ENCODE measurements at regions not wholly inside any gene's neighbourhood (a gene's known extent, or its start where the extent isn't known, plus 50 kb on each side); places are given as distances from the start of the nearest gene placed in this dataset.
"Not testable (repeated sequence)": the region's sequence is repeated elsewhere in the genome, so short reads cannot be mapped to it uniquely, and the experiment has no call there.

DNA sequence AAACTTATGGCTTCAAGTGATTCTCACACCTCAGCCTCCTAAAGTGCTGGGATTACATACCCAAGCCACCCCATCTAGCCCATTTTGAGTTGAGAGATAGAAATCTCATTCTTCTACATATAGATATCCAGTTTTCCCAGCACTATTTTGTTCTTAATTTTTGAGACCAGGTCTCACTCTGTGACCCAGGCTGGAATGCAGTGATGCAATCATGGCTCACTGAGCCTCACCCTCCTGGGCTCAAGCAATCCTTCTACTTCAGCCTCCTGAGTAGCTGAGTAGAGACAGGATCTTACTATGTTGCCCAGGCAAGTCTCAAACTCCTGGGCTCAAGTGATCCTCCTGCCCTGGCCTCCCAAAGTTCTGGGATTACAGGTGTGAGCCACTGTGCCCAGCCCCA lies 60.9 kb upstream of the CTNNA1 start:
- Histone ChIP-seq H3F3A (ENCODE audit: control insufficient read depth, insufficient read depth) (no peaks in the 10 kb centered on the region), H3K36me3 (ENCODE audit: control insufficient read depth, low read length) (no peaks in the 10 kb centered on the region), H3K9me2 (replicated peaks; ENCODE audit: control insufficient read depth, low read length) (no peaks in the 10 kb centered on the region), H3K4me2 (ENCODE audit: low read length) (no peak overlapping the region), H3K27me3 (ENCODE audit: control insufficient read depth, low read length) (no peaks in the 10 kb centered on the region; the same call in 1 of the 2 replicates), H3K9me3 (ENCODE audit: control insufficient read depth, insufficient read depth, low read length) (no peaks in the 10 kb centered on the region), H4K20me1 (ENCODE audit: control insufficient read depth, insufficient read depth, low read depth, low read length) (no peaks in the 10 kb centered on the region), H3K27ac (ENCODE audit: low read depth, low read length) (no peak overlapping the region), H3K4me3 (ENCODE audit: low read length) (no peak overlapping the region), H3K4me1 (ENCODE audit: control insufficient read depth, low read length) (no peaks in the 10 kb centered on the region), H3K79me2 (ENCODE audit: control insufficient read depth, low read length) (no peaks in the 10 kb centered on the region)
- TF ChIP-seq EZH2phosphoT487 (IDR thresholded peaks at IDR 0.05; ENCODE audit: borderline replicate concordance, low read length), result no peak
- TF ChIP-seq, protein P1, sequence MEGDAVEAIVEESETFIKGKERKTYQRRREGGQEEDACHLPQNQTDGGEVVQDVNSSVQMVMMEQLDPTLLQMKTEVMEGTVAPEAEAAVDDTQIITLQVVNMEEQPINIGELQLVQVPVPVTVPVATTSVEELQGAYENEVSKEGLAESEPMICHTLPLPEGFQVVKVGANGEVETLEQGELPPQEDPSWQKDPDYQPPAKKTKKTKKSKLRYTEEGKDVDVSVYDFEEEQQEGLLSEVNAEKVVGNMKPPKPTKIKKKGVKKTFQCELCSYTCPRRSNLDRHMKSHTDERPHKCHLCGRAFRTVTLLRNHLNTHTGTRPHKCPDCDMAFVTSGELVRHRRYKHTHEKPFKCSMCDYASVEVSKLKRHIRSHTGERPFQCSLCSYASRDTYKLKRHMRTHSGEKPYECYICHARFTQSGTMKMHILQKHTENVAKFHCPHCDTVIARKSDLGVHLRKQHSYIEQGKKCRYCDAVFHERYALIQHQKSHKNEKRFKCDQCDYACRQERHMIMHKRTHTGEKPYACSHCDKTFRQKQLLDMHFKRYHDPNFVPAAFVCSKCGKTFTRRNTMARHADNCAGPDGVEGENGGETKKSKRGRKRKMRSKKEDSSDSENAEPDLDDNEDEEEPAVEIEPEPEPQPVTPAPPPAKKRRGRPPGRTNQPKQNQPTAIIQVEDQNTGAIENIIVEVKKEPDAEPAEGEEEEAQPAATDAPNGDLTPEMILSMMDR (IDR thresholded peaks at IDR 0.05; ENCODE audit: low read depth, low read length, poor library complexity, severe bottlenecking), result no peak

DNA sequence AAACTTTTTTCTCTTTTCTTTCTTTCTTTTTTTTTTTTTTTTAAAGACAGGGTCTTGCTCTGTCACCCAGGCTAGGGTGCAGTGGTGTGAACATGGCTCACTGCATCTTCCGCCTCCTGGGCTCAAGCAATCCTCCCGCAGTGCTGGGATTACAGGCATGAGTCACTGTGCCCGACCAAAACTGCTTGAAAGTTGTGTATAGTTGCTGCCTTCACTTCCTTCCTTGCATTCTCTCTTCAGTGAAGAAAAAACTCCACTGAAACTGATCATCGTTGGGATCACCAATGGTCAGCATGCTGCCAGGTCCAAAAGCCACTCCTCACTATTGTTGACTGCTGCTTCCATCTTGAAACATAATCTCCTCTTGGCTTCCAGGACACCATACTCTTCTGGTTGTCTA lies 66.6 kb upstream of the CTNNA1 start:
- Histone ChIP-seq H3F3A (ENCODE audit: control insufficient read depth, insufficient read depth) (no peaks in the 10 kb centered on the region), H4K20me1 (ENCODE audit: control insufficient read depth, insufficient read depth, low read depth, low read length) (no peaks in the 10 kb centered on the region), H3K79me2 (ENCODE audit: control insufficient read depth, low read length) (no peaks in the 10 kb centered on the region), H3K36me3 (ENCODE audit: control insufficient read depth, low read length) (no peaks in the 10 kb centered on the region), H3K9me3 (ENCODE audit: control insufficient read depth, insufficient read depth, low read length) (no peaks in the 10 kb centered on the region), H3K4me2 (ENCODE audit: low read length) (no peak overlapping the region), H3K4me3 (ENCODE audit: low read length) (no peak overlapping the region), H3K9me2 (replicated peaks; ENCODE audit: control insufficient read depth, low read length) (no peaks in the 10 kb centered on the region), H3K27ac (ENCODE audit: low read depth, low read length) (no peak overlapping the region), H3K4me1 (ENCODE audit: control insufficient read depth, low read length) (no peaks in the 10 kb centered on the region), H3K27me3 (ENCODE audit: control insufficient read depth, low read length) (peaks cover 6% of the 10 kb centered on the region)
- TF ChIP-seq, protein P1 (IDR thresholded peaks at IDR 0.05; ENCODE audit: low read depth, low read length, poor library complexity, severe bottlenecking), result no peak
- TF ChIP-seq EZH2phosphoT487 (IDR thresholded peaks at IDR 0.05; ENCODE audit: borderline replicate concordance, low read length), result no peak

DNA sequence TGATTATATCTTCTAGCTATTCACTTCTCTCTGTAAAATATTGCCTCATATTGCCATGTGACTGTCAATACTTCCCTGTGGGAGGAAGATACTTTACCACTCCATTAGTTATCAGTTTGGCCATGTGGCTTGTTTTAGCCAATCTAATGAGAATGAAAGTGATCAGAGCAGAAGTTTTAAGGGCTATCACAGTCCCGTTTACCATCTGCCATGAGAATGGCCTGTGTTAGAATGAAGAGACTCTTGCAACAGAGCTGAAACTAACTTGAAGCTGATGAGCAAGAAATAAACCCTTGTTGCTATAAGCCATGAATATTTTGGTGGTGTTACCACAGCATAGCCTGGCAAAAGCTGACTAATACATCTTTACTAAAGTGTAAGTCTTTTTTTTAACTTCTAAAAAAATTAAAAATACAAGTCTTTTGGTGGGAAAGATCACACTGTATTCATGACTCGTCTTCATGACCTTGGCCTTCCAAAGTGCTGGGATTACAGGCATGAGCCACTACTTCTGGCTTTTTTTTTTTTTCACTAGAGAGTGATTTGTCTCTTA lies 68.0 kb upstream of the CTNNA1 start:
- Histone ChIP-seq H3K4me2 (ENCODE audit: low read length) (no peak overlapping the region), H3K4me1 (ENCODE audit: control insufficient read depth, low read length) (no peaks in the 10 kb centered on the region), H3K4me3 (ENCODE audit: low read length) (no peak overlapping the region), H3K36me3 (ENCODE audit: control insufficient read depth, low read length) (no peaks in the 10 kb centered on the region), H3K27me3 (ENCODE audit: control insufficient read depth, low read length) (peaks cover 6% of the 10 kb centered on the region), H4K20me1 (ENCODE audit: control insufficient read depth, insufficient read depth, low read depth, low read length) (no peaks in the 10 kb centered on the region), H3K27ac (ENCODE audit: low read depth, low read length) (no peak overlapping the region), H3F3A (ENCODE audit: control insufficient read depth, insufficient read depth) (no peaks in the 10 kb centered on the region), H3K9me2 (replicated peaks; ENCODE audit: control insufficient read depth, low read length) (no peaks in the 10 kb centered on the region), H3K79me2 (ENCODE audit: control insufficient read depth, low read length) (no peaks in the 10 kb centered on the region), H3K9me3 (ENCODE audit: control insufficient read depth, insufficient read depth, low read length) (no peaks in the 10 kb centered on the region)
- no peak for TF ChIP-seq EZH2phosphoT487 (IDR thresholded peaks at IDR 0.05; ENCODE audit: borderline replicate concordance, low read length)
- TF ChIP-seq, protein P1 (IDR thresholded peaks at IDR 0.05; ENCODE audit: low read depth, low read length, poor library complexity, severe bottlenecking), result no peak

DNA sequence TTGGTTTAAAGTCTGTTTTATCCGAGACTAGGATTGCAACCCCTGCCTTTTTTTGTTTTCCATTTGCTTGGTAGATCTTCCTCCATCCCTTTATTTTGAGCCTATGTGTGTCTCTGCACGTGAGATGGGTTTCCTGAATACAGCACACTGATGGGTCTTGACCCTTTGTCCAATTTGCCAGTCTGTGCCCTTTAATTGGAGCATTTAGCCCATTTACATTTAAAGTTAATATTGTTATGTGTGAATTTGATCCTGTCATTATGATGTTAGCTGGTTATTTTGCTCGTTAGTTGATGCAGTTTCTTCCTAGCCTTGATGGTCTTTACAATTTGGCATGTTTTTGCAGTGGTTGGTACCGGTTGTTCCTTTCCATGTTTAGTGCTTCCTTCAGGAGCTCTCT lies 70.8 kb upstream of the CTNNA1 start:
- not testable (repeated sequence) for H3K9me2 ChIP-seq (replicated peaks; ENCODE audit: control insufficient read depth, low read length); H3K27me3 ChIP-seq (ENCODE audit: control insufficient read depth, low read length); H3K36me3 ChIP-seq (ENCODE audit: control insufficient read depth, low read length); H3K4me3 ChIP-seq (ENCODE audit: low read length); H3K79me2 ChIP-seq (ENCODE audit: control insufficient read depth, low read length); H3K4me1 ChIP-seq (ENCODE audit: control insufficient read depth, low read length); H4K20me1 ChIP-seq (ENCODE audit: control insufficient read depth, insufficient read depth, low read depth, low read length); H3K4me2 ChIP-seq (ENCODE audit: low read length); H3F3A ChIP-seq (ENCODE audit: control insufficient read depth, insufficient read depth); H3K9me3 ChIP-seq (ENCODE audit: control insufficient read depth, insufficient read depth, low read length); H3K27ac ChIP-seq (ENCODE audit: low read depth, low read length)

DNA sequence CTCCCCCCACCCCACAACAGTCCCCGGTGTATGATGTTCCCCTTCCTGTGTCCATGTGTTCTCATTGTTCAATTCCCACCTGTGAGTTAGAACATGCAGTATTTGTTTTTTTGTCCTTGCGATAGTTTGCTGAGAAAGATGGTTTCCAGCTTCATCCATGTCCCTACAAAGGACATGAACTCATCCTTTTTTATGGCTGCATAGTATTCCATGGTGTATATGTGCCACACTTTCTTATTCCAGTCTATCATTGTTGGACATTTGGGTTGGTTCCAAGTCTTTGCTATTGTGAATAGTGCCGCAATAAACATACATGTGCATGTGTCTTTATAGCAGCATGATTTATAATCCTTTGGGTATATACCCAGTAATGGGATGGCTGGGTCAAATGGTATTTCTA lies 74.4 kb upstream of the CTNNA1 start:
- not testable (repeated sequence) for H3K9me2 ChIP-seq (replicated peaks; ENCODE audit: control insufficient read depth, low read length); H3K4me3 ChIP-seq (ENCODE audit: low read length); H4K20me1 ChIP-seq (ENCODE audit: control insufficient read depth, insufficient read depth, low read depth, low read length); H3K36me3 ChIP-seq (ENCODE audit: control insufficient read depth, low read length); H3F3A ChIP-seq (ENCODE audit: control insufficient read depth, insufficient read depth); H3K27ac ChIP-seq (ENCODE audit: low read depth, low read length); H3K4me2 ChIP-seq (ENCODE audit: low read length); H3K27me3 ChIP-seq (ENCODE audit: control insufficient read depth, low read length); H3K4me1 ChIP-seq (ENCODE audit: control insufficient read depth, low read length); H3K79me2 ChIP-seq (ENCODE audit: control insufficient read depth, low read length); H3K9me3 ChIP-seq (ENCODE audit: control insufficient read depth, insufficient read depth, low read length)
